Natural killer cell (primary cell): ENCODE measurements at regions not wholly inside any gene's neighbourhood (a gene's known extent, or its start where the extent isn't known, plus 50 kb on each side); places are given as distances from the start of the nearest gene placed in this dataset.

Experiments
- ATAC-seq, 3 donors: fragments of 150-1000 bp in 2 of 3; fragments of 200-7000 bp in 1 of 3; cut with Tn5 transposase; 1 replicate in 1 of 3; 2 replicates in 2 of 3; pipeline ENCODE4 v1.10.0; 2021; ENCODE audit warnings: mild to moderate bottlenecking in 2 of 3, moderate library complexity in 2 of 3
- DNase-seq, 2 donors: peaks; one replicate each; pipeline versions ENCODE4 v3.0.0 to v3.0.0-alpha.2; 2013 to 2021; ENCODE audit warnings: mixed read lengths in 1 of 2
- H3K27ac ChIP-seq: one replicate; pipeline ENCODE4 v1.5.1; 2013; ENCODE audit warnings: mild to moderate bottlenecking, low read length
- H3K27me3 ChIP-seq: one replicate; pipeline ENCODE4 v1.6.1; 2013; ENCODE audit warnings: low read length; ENCODE audit not compliant: control insufficient read depth, insufficient read depth
- H3K36me3 ChIP-seq: one replicate; pipeline ENCODE4 v1.6.1; 2013; ENCODE audit warnings: low read length; ENCODE audit not compliant: control insufficient read depth, insufficient read depth
- H3K4me1 ChIP-seq: one replicate; pipeline ENCODE4 v1.6.1; 2013; ENCODE audit warnings: low read length; ENCODE audit not compliant: control insufficient read depth, insufficient read depth
- H3K4me3 ChIP-seq: one replicate; pipeline ENCODE4 v1.5.1; 2013; ENCODE audit warnings: low read length
- H3K9me3 ChIP-seq: one replicate; pipeline ENCODE4 v1.6.1; 2013; ENCODE audit warnings: low read length; ENCODE audit not compliant: control insufficient read depth, insufficient read depth
- H3K27ac Mint-ChIP-seq, 2 donors: one replicate each; pipeline ENCODE4 v1.8.0; 2022; ENCODE audit warnings: mild to moderate bottlenecking in 2 of 2, mixed read lengths in 2 of 2, moderate library complexity in 1 of 2
- H3K27me3 Mint-ChIP-seq, 2 donors: one replicate each; pipeline ENCODE4 v1.8.0; 2022; ENCODE audit warnings: low read depth in 2 of 2, mixed read lengths in 2 of 2
- H3K36me3 Mint-ChIP-seq: one replicate; pipeline ENCODE4 v1.8.0; 2022; ENCODE audit warnings: mixed read lengths
- H3K4me1 Mint-ChIP-seq, 2 donors: one replicate each; pipeline ENCODE4 v1.8.0; 2022; ENCODE audit warnings: mixed read lengths in 2 of 2
- H3K4me3 Mint-ChIP-seq: one replicate; pipeline ENCODE4 v1.8.0; 2022; ENCODE audit warnings: mild to moderate bottlenecking, moderate library complexity, mixed read lengths
- H3K9me3 Mint-ChIP-seq, 2 donors: one replicate each; pipeline ENCODE4 v1.8.0; 2022; ENCODE audit warnings: mixed read lengths in 2 of 2
- WGBS: methylation state at CpG from one replicate; pipeline ENCODE4 v1.1.7; 2013; ENCODE audit warnings: missing lambda C conversion rate; ENCODE audit not compliant: insufficient coverage; 5-methylcytosine and 5-hydroxymethylcytosine counted together
- intact Hi-C: fragments of 100-400 bp; cut with micrococcal nuclease; formaldehyde crosslinking; loops from one replicate; pipeline ENCODE4 v1.14.2; 2022
- TF ChIP-seq, protein P1 (sequence below): fragments of 200-600 bp; IDR thresholded peaks from one replicate; pipeline ENCODE4 v1.8.0; 2022; ENCODE audit warnings: antibody characterized with exemption

DNA sequence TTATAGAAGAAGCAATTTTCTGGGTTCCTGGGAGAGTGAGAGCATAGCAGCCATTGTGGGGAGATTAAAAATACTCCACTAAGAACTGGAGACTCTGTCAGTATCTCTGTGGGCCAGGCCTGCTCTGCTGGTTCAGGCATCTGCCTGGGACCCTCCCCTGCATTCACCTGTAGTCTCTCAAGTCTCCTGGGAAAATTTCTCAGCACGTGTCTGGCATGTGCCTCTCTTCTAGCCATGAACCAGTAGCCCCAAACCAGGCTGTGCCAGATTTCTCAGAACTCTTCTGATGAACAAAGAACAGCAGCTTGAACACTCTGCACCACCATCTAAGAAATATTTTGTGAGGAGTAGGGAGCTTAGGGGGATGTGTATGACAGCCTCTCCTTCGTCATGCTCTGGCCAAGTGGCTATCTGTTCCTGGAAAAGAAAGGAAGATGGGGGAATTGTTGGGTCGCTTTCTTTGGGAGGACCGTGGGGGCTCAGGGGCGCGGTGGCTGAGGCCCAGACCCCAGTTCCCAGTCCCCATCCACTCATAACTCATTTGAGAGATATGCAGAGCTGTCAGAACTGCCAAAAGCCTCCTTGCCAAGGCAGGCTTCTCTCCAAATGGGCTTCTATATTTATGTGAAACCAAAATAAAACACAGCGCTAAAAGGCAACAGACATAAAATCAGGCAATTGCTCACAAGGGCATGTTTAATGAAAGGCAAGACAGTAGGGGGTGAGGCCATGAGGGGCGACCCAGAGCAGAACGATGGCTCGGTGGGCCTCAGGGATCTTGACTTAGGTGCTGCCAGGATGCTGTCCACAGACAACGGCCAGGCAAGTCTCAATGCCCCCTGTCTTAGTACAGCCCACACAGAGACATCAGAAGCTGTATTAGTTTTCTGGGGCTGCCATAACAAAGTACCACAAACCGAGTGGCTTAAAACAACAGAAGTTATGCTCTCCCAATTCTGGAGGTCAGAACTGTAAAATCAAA is 114.7 kb upstream of the TNP1 start:
- H3K4me1 Mint-ChIP-seq: no peaks in the 10 kb centered on the region
- intact Hi-C loops: no loop called here
- 88% methylated on average over 12 of the region's 12 CpGs for WGBS

DNA sequence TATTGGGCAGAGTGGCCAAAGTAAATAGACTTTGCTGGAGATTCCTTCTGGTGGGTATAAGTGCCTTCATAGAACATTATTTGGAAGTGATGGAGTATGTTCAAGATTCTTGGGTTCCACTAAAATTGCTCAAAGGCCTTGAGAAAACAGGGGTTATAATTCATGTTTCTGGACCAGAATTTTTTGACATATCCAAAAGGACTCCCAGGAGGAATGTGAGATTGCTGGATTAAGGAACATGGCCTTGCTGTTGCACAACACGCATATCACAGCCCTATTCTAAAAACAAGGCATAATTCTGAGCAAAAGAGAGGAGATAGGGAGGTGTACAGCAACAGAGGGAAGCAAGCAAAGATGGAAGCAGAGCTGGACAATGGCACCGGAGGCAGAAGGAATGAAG is 111.7 kb upstream of the TNP1 start:
- H3K9me3 Mint-ChIP-seq: no peaks in the 10 kb centered on the region
- no peaks in the 10 kb centered on the region for H3K4me1 ChIP-seq
- no peaks in the 10 kb centered on the region for H3K36me3 Mint-ChIP-seq
- ATAC-seq (no peak), DNase-seq (no peak)
- no peaks in the 10 kb centered on the region for H3K9me3 ChIP-seq
- H3K4me3 Mint-ChIP-seq: no peak overlapping the region
- no peaks in the 10 kb centered on the region for H3K4me1 Mint-ChIP-seq
- TF ChIP-seq, protein P1, sequence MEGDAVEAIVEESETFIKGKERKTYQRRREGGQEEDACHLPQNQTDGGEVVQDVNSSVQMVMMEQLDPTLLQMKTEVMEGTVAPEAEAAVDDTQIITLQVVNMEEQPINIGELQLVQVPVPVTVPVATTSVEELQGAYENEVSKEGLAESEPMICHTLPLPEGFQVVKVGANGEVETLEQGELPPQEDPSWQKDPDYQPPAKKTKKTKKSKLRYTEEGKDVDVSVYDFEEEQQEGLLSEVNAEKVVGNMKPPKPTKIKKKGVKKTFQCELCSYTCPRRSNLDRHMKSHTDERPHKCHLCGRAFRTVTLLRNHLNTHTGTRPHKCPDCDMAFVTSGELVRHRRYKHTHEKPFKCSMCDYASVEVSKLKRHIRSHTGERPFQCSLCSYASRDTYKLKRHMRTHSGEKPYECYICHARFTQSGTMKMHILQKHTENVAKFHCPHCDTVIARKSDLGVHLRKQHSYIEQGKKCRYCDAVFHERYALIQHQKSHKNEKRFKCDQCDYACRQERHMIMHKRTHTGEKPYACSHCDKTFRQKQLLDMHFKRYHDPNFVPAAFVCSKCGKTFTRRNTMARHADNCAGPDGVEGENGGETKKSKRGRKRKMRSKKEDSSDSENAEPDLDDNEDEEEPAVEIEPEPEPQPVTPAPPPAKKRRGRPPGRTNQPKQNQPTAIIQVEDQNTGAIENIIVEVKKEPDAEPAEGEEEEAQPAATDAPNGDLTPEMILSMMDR: no peak
- H3K27me3 Mint-ChIP-seq: peaks cover 10 to 11% of the 10 kb centered on the region in 2 donors
- no peak overlapping the region for H3K4me3 ChIP-seq
- intact Hi-C loops: no loop called here
- H3K36me3 ChIP-seq: no peaks in the 10 kb centered on the region
- no peak overlapping the region for H3K27ac Mint-ChIP-seq
- WGBS: 100% methylated on average over 1 of the region's 2 CpGs
- no peak overlapping the region for H3K27ac ChIP-seq
- H3K27me3 ChIP-seq: no peaks in the 10 kb centered on the region

More for the DNA sequence above, 114.7 kb upstream of the TNP1 start:
- ATAC-seq (no peak), DNase-seq (no peak)
- H3K27ac Mint-ChIP-seq: no peak overlapping the region
- H3K9me3 ChIP-seq: no peaks in the 10 kb centered on the region
- H3K27me3 Mint-ChIP-seq: peaks cover 4 to 8% of the 10 kb centered on the region in 2 donors
- no peak overlapping the region for H3K4me3 ChIP-seq
- H3K9me3 Mint-ChIP-seq: no peaks in the 10 kb centered on the region
- no peak overlapping the region for H3K4me3 Mint-ChIP-seq
- no peaks in the 10 kb centered on the region for H3K36me3 Mint-ChIP-seq
- H3K36me3 ChIP-seq: no peaks in the 10 kb centered on the region
- no peaks in the 10 kb centered on the region for H3K4me1 ChIP-seq
- TF ChIP-seq, protein P1: no peak
- H3K27me3 ChIP-seq: no peaks in the 10 kb centered on the region
- no peak overlapping the region for H3K27ac ChIP-seq

DNA sequence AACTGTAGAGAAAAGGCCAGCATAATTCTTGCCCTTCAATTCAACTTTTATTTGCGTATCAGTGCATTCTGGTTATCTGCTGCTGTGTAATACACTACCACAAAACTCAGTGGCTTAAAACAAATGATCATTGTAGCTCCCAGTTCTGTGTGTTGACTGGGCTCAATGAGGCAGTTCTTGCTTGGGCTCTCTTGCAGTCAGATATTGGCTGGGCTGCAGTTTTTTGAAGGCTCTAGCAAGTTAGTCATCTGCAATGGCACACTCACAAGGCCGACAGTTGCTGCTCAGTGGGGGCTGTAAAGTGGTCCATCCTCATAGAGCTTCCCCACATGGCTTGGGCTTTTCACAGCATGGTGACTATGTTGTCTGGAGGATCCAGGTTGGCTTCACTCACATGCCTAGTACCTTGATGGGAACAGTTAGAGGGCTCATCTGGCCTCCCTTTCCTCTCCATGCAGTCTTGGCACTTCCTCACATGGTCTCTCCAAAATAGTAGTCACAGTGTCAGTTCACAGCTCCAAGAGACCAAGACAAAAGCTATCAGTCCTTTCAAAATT is 110.6 kb upstream of the TNP1 start:
- TF ChIP-seq, protein P1: no peak
- no peaks in the 10 kb centered on the region for H3K36me3 ChIP-seq
- H3K4me3 ChIP-seq: no peak overlapping the region
- Mint-ChIP-seq H3K27me3 (peaks cover 10 to 11% of the 10 kb centered on the region in 2 donors), H3K9me3 (no peaks in the 10 kb centered on the region), H3K27ac (no peak overlapping the region), H3K4me3 (no peak overlapping the region), H3K4me1 (no peaks in the 10 kb centered on the region), H3K36me3 (no peaks in the 10 kb centered on the region)
- no peaks in the 10 kb centered on the region for H3K4me1 ChIP-seq
- H3K27me3 ChIP-seq: no peaks in the 10 kb centered on the region
- H3K27ac ChIP-seq: no peak overlapping the region
- ATAC-seq (no peak), DNase-seq (no peak)
- intact Hi-C loops: no loop called here
- WGBS: 81% methylated on average over 2 of the region's 2 CpGs
- H3K9me3 ChIP-seq: no peaks in the 10 kb centered on the region
